ENCODE measurements at regions not wholly inside any gene's neighbourhood (a gene's known extent, or its start where the extent isn't known, plus 50 kb on each side); places are given as distances from the start of the nearest gene placed in this dataset.

- Histone ChIP-seq H3K36me3 (ENCODE audit: insufficient read depth, low read length) (no peaks in the 10 kb centered on the region), H3K4me3 (ENCODE audit: insufficient read depth, low read depth, low read length) (no peak overlapping the region), H3K9ac (ENCODE audit: low read length) (no peak overlapping the region), H3K4me1 (ENCODE audit: insufficient read depth, low read length) (no peaks in the 10 kb centered on the region), H4K20me1 (ENCODE audit: insufficient read depth, low read length) (no peaks in the 10 kb centered on the region), H3K79me2 (ENCODE audit: insufficient read depth, low read length) (no peaks in the 10 kb centered on the region), H2AFZ (ENCODE audit: low read depth, low read length) (no peak overlapping the region), H3K9me3 (ENCODE audit: insufficient read depth, low read depth, low read length) (no peaks in the 10 kb centered on the region), H3K4me2 (ENCODE audit: low read length) (no peak overlapping the region), H3K27me3 (ENCODE audit: insufficient read depth, low read length) (no peaks in the 10 kb centered on the region), H3K27ac (ENCODE audit: low read depth, low read length) (no peak overlapping the region)
- no peaks in the 10 kb centered on the region for H3K4me1 Mint-ChIP-seq (ENCODE audit: low read depth, unreplicated experiment)
- FAIRE-seq (no peak), DNase-seq (ENCODE audit: low read depth) (no peak)
- H3K27me3 Mint-ChIP-seq (ENCODE audit: low read depth, unreplicated experiment), result no peaks in the 10 kb centered on the region
- no peak overlapping the region for H3K4me3 Mint-ChIP-seq (ENCODE audit: unreplicated experiment)
- TF ChIP-seq EZH2 (IDR thresholded peaks at IDR 0.05; ENCODE audit: insufficient read depth, low read length) (no peak), CTCF (IDR thresholded peaks at IDR 0.05; ENCODE audit: insufficient read depth, low read depth, low read length) (no peak)
- H3K9me3 Mint-ChIP-seq (ENCODE audit: unreplicated experiment), result no peaks in the 10 kb centered on the region
- H3K36me3 Mint-ChIP-seq (ENCODE audit: low read depth, unreplicated experiment), result no peaks in the 10 kb centered on the region
- H3K27ac Mint-ChIP-seq (ENCODE audit: unreplicated experiment), result no peak overlapping the region
Measured at GRCh38 chr5:51802551-51803184, 419.4 kb downstream of the ISL1 start.

DNA sequence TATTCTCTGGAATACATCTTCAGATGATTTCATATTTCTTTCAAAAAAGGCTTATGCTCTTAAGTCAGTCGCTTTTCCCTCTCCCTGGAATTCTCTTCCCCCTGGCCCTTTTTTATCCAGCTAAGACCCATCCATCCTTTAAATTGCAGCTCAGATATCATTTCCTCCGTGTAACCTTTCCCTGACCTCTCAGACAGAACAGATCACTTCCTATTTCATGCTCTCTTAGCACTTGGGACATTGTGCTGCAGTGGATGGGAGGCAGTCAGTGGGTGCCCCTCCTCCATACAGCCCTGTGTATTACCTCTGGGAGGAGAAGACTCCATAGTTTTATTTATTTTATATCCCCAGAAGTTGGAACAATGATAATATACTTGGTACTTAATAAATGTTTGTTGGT, 423.4 kb downstream of the ISL1 start:
- H3K4me3 ChIP-seq (ENCODE audit: insufficient read depth, low read depth, low read length), result no peak overlapping the region
- DNase-seq (ENCODE audit: low read depth) (no peak), FAIRE-seq (no peak)
- no peak overlapping the region for H3K4me3 Mint-ChIP-seq (ENCODE audit: unreplicated experiment)
- no peaks in the 10 kb centered on the region for H3K79me2 ChIP-seq (ENCODE audit: insufficient read depth, low read length)
- no peaks in the 10 kb centered on the region for H3K9me3 Mint-ChIP-seq (ENCODE audit: unreplicated experiment)
- H2AFZ ChIP-seq (ENCODE audit: low read depth, low read length), result no peak overlapping the region
- H3K4me2 ChIP-seq (ENCODE audit: low read length), result no peak overlapping the region
- no peak overlapping the region for H3K27ac Mint-ChIP-seq (ENCODE audit: unreplicated experiment)
- H3K27me3 ChIP-seq (ENCODE audit: insufficient read depth, low read length), result no peaks in the 10 kb centered on the region
- no peak overlapping the region for H3K27ac ChIP-seq (ENCODE audit: low read depth, low read length)
- H3K4me1 Mint-ChIP-seq (ENCODE audit: low read depth, unreplicated experiment), result no peaks in the 10 kb centered on the region
- TF ChIP-seq CTCF (IDR thresholded peaks at IDR 0.05; ENCODE audit: insufficient read depth, low read depth, low read length) (no peak), EZH2 (IDR thresholded peaks at IDR 0.05; ENCODE audit: insufficient read depth, low read length) (no peak)
- H3K9ac ChIP-seq (ENCODE audit: low read length), result no peak overlapping the region
- no peaks in the 10 kb centered on the region for H3K9me3 ChIP-seq (ENCODE audit: insufficient read depth, low read depth, low read length)
- no peaks in the 10 kb centered on the region for H3K27me3 Mint-ChIP-seq (ENCODE audit: low read depth, unreplicated experiment)
- no peaks in the 10 kb centered on the region for H3K4me1 ChIP-seq (ENCODE audit: insufficient read depth, low read length)
- H4K20me1 ChIP-seq (ENCODE audit: insufficient read depth, low read length), result no peaks in the 10 kb centered on the region
- H3K36me3 Mint-ChIP-seq (ENCODE audit: low read depth, unreplicated experiment), result no peaks in the 10 kb centered on the region
- no peaks in the 10 kb centered on the region for H3K36me3 ChIP-seq (ENCODE audit: insufficient read depth, low read length)

DNA sequence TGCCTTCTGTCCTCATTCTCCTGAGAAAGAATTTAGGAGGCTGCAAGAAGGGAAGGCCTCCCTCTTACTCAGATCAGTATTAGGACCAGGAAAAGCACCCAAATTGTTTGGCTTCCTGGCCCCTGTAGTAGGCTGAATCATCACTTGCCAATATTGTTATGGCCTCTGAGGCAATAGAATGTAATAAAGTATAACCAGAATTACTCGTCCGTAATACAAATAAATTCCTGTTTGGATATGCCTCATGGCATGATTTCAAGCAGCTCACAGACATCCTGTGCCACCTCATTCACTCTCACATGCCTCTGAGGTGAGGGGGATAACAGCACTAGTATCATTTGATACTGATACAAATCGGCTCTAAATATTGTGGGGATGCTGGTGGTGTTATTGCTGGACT, 427.3 kb downstream of the ISL1 start:
- DNase-seq (ENCODE audit: low read depth) (no peak), FAIRE-seq (no peak)
- Histone ChIP-seq H3K4me1 (ENCODE audit: insufficient read depth, low read length) (no peaks in the 10 kb centered on the region), H2AFZ (ENCODE audit: low read depth, low read length) (no peak overlapping the region), H3K4me2 (ENCODE audit: low read length) (no peak overlapping the region), H3K27me3 (ENCODE audit: insufficient read depth, low read length) (no peaks in the 10 kb centered on the region), H3K79me2 (ENCODE audit: insufficient read depth, low read length) (no peaks in the 10 kb centered on the region), H3K27ac (ENCODE audit: low read depth, low read length) (no peak overlapping the region), H3K36me3 (ENCODE audit: insufficient read depth, low read length) (no peaks in the 10 kb centered on the region), H3K9ac (ENCODE audit: low read length) (no peak overlapping the region), H4K20me1 (ENCODE audit: insufficient read depth, low read length) (no peaks in the 10 kb centered on the region), H3K9me3 (ENCODE audit: insufficient read depth, low read depth, low read length) (no peaks in the 10 kb centered on the region), H3K4me3 (ENCODE audit: insufficient read depth, low read depth, low read length) (no peak overlapping the region)
- Mint-ChIP-seq H3K27ac (ENCODE audit: unreplicated experiment) (no peak overlapping the region), H3K4me1 (ENCODE audit: low read depth, unreplicated experiment) (no peaks in the 10 kb centered on the region), H3K36me3 (ENCODE audit: low read depth, unreplicated experiment) (no peaks in the 10 kb centered on the region), H3K4me3 (ENCODE audit: unreplicated experiment) (no peak overlapping the region), H3K27me3 (ENCODE audit: low read depth, unreplicated experiment) (no peaks in the 10 kb centered on the region), H3K9me3 (ENCODE audit: unreplicated experiment) (no peaks in the 10 kb centered on the region)
- TF ChIP-seq CTCF (IDR thresholded peaks at IDR 0.05; ENCODE audit: insufficient read depth, low read depth, low read length) (no peak), EZH2 (IDR thresholded peaks at IDR 0.05; ENCODE audit: insufficient read depth, low read length) (no peak)

All from astrocyte (in vitro differentiated cells and primary cell).